Testis (tissue), 2 donors: ENCODE measurements at regions not wholly inside any gene's neighbourhood (a gene's known extent, or its start where the extent isn't known, plus 50 kb on each side); places are given as distances from the start of the nearest gene placed in this dataset.

Experiments
- CTCF ChIP-seq, 3 experiments: fragments of 450-650 bp in 2 of 3; fragments of 200-600 bp in 1 of 3; sonication (generic) in 1 of 3; IDR thresholded peaks; one replicate each; pipeline ENCODE4 v1.5.1; 2016 to 2019; ENCODE audit warnings: antibody characterized with exemption in 3 of 3, mild to moderate bottlenecking in 2 of 3, moderate library complexity in 1 of 3
- POLR2A ChIP-seq: fragments of 450-650 bp; IDR thresholded peaks from one replicate; pipeline ENCODE4 v1.6.1; 2017; ENCODE audit warnings: antibody characterized with exemption, mild to moderate bottlenecking, moderate library complexity

DNA sequence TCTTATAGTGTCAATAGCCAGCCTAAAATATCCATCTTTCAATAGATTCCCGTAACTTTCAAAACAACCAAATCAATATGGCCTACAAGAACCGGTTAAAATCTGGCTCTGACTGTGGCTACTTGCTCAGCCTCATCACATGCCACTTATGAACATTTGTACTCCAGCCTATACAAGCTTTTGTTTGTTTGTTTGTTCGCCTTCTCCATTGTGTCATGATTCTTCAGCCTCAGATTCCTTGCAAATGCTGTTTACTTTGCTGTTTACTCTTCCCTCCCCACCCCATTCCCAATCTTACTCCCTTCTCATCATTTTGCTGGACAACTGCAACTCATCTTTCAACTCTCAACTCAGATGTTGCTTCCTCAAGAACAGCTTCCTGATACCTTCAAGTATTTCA is 161.2 kb downstream of the CAPZA3 start:
- no peak for TF ChIP-seq POLR2A
- no peak for TF ChIP-seq CTCF (IDR thresholded peaks at IDR 0.05)
